ENCODE measurements at regions not wholly inside any gene's neighbourhood (a gene's known extent, or its start where the extent isn't known, plus 50 kb on each side); places are given as distances from the start of the nearest gene placed in this dataset.

DNA sequence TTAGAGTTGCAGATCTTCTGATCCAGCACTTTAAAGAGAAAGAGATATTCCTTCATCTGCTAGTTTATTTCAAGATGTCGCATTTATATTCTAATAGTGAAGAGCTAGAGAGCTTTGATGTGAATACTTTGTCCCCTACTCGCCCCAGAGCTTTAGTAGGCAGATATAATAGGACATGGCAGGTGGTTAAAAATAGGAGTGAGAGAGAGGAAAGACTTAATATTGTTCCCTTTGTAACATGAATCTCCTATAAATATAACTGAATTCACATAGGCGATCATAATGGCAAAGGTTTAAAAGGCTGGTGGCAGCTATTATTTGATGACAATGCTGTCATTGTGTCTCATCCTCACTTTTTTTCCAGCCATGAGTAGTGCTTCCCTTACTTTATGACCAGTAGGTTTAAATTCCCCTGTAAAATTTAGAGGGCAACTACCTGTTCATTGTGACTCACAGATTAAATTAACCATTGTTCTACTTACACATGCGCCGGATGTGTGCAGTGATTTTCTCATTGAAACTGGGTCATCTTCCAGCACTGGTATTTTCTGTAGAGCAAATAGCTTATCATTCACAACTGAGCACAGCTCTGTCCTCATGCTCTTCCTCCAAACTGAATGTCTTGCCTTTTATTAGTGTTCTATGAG, 906.7 kb upstream of the CELF2 start:
- DNase-seq = no peak

DNA sequence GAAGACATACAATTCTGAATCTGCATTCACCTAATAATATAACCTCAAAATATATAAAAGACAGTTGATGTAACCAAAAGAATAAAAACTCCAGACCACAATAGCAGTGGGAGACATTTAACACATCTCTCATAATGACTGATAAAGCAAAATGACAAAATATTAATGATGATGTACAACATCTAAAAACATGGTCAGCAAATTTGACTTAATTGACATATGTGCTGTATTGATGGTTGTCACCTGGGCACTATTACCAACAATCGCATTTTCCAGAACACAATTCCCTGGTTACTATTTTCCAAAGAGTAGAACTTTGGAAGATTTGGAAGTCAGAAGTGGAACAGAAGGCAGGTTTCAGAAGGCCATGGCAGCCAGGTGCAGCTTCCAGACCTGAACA, 899.5 kb upstream of the CELF2 start:
- no peak for DNase-seq

DNA sequence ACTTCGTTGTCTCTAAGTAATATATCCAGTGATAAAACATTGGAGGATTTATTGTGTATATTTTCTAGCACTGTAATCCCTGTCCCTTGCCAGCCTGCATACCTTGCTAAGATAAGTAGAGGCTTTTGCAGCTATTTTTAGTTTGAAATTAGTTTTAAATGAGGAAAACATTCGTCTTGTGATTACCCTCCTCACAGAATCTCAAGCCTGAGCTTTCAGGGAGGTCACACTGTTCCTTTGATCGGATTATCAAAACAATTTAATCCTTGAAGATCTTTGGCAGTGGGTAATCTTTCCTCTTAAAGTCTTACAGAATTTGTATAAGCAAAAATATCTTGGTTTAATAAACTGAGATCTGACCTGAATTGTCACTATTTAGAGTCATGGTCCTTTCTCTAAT, 897.0 kb upstream of the CELF2 start:
- no peak for DNase-seq

DNA sequence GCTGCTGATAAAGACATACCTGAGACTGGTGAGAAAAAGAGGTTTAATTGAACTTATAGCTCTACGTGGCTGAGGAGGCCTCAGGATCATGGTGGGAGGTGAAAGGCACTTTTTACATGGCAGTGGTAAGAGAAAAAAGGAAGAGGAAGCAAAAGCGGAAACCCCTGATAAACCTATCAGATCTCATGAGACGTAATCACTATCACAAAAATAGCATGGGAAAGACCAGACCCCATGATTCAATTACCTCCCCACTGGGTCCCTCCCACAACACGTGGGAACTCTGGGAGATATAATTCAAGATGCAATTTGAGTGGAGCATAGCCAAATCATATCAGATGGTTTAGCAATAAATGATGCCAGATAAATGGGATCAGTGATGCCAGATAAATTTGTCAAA, 892.0 kb upstream of the CELF2 start:
- DNase-seq = no peak

DNA sequence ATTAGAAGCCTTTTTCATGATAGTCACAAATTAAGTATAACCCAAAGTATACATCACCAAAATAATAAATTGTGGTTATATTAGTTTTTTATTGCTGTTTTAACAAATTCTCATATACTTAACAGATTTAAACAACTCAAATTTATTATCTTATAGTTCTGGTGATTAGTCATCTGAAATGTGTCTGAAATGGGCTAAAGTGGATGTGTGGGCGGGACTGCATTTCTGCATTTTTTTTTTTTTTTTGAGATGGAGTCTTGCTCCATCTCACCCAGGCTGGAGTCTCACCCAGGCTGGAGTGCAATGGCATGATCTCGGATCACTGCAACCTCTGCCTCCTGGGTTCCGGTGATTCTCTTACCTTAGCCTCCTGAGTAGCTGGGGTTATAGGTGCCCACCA, 891.5 kb upstream of the CELF2 start:
- no peak for DNase-seq

DNA sequence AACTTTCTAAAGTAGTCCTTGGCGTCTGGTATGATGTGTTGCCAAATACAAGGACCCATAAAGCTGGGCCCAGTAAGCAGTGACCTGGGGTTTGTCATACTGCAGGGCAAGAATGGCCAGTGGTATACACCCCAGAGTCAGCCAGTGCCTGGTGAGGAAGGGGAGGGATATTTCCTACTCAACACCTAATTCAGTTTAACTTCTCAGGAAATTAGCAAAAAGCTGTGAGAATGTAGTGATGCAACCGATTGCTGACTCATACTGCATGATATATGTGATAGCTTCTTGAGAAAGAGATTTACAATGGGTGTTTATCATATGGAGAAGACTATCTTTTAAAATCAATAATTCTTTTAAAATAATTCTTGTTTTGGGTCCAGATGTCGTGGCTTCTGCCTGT, 889.3 kb upstream of the CELF2 start:
- no peak for DNase-seq

DNA sequence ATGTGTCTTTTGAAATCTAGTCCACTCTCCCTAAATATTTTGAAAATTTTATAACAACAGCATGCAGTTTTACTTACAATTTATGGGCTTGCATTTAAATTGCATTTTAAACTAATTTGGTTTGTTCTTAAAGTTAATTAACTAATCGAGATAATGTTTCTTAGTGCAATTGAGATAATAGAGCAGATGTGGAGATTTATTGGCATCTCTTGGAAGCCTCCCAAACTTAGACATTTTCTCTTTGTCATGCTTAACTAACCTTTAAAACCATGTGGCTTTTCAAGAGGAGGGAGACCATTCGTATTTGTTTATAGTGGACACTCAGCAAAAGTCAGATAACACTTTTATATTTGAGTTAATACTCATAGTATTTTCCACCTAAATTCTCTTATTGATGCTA, 887.0 kb upstream of the CELF2 start:
- no peak for DNase-seq

DNA sequence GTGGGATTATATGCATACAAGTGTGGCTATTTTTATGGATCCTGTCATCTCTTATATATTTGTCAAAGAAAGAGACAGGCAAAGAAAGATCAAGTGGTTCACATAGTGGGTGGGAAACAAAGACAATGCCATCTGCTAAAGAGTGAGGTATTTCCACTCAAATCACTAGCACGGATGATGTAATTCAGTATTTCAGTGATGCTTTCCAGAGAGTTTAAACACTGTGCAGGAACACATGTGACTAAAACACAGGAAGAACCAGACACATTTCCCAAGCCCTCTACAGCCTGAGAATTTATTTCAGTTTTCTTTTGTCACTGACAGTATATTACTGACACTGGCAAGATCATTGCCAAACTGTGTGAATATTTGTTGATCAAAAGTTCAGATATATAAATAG, 885.7 kb upstream of the CELF2 start:
- DNase-seq = no peak

DNA sequence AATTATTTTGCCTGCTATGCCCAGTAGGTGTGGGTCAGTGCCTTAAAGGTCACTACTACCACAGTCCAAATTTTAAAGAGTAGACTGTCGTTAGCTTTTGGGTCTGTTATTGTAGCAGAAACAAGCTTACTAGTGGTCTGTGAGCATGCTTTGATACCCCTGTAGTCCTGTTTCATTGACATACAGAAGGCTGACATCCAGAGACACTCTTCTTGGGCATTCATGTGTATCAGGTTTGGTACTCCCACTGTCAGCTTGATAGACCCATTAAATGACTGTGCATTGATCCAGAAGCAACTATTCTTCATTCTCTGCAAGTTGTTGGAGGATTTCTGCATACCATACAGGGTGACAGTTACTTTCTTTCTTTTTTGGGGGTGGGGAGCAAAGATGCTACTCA, 884.4 kb upstream of the CELF2 start:
- DNase-seq = no peak

DNA sequence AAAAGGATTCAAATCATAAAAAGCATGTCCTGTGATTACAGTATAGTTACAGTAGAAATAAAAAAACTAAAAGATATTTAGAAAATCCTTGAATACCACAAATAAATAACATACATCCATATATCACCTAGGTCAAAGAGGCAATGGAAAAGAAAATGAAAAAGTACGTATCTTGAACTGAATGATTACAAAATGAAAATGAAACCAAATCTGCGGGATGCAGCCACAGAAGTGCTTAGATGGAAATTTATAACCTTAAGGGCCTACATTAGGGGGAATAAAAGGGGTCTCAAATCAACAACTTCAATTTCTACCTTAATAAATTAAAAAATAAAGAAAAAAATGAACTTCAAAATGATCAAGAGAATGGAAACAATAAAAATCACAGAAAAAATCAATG, 879.0 kb upstream of the CELF2 start:
- no peak for DNase-seq

DNA sequence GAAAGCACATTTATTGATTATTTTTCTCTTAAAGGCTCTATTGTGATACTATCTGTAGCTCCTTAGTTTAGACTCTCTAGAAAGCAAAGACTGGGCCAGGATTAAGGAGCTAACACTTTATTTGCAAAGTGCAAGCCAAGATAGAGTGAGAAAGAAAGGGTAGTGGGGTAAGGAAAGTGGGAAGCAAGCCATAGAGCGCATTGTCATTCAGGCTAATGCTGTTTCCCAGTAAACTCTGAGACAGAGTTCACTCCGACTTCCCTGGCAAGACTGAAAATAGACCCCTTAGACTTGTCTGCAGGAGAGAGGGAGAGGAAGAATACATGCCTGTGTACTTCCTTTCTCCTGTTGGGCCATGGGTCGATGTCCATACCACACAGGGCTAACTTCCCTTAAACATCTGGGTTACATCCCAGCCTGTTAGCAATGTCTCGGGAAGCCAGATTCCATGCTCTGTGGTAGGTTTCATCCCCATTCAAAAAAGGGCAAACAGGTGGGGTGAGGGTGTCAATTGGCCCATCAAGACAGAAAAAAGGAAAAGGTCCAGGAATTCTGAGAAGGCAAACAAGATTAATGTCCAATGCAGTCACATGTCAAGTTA, 875.8 kb upstream of the CELF2 start:
- DNase-seq = no peak

DNA sequence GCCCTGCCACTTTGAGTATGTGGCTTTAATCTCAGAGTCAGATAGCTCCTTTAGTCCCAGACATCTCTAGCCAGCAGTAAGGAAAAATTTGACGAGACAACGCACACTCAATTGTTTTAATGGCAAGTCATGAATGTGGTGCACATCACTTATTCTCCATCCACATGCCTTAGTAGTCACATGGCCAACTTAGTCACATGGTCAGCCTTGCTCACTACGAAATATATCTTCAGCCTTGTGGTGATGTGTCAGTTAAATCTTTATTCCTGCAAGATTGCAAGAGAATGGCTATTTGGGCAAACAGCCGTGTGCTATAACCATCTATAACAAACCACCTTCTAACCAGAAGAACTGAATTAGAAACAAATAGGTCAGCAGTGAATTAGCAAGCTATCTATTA, 871.1 kb upstream of the CELF2 start:
- no peak for DNase-seq

DNA sequence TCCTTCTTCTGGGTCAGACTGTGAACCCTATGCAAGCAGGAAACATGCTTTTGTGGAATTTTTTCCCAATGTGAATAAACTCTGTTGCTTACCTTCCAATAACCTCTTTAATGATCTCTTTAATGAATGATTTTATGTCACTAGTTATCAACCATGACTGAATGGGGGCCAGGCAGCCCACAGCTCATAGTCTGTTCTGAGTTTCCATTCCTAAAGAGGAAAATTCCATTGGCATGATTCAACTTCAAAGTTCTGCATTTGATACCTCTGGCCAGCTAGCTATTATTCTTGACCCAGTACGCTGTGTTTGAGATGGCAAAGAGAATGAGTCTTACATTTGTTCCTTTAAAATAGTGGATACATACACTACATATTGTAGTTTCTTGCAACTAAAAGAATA, 867.8 kb upstream of the CELF2 start:
- no peak for DNase-seq

DNA sequence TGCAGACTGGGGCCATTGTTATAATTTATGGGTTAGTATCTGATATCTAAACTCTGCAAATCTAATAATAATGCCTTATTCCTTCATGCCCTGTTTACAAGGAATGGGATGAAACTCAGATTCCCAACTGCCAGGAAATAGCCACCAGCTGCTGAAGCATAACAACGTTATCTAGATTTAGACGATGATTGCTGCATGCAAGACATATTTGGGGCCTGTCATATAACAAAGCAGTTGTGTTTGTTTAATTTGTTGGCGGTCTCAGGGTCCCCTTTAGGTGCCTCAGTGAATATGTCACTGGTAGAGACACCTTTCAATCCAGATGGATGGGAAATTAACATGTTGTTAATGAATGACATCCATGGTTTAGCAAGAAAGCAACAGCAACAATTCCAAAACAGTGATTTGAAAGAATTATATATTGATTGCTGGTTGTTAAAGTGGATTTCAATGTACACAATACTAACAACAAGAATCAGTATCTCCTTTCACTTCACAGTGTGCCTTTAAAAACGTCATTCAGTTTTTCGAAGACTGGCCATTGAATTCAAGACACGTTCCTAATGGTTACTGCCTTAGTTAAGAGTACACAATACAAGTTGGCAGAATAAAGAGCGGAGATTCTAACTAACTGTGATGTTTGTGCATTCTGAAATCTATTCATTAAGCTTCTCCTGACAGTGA, 860.6 kb upstream of the CELF2 start:
- DNase-seq = no peak

DNA sequence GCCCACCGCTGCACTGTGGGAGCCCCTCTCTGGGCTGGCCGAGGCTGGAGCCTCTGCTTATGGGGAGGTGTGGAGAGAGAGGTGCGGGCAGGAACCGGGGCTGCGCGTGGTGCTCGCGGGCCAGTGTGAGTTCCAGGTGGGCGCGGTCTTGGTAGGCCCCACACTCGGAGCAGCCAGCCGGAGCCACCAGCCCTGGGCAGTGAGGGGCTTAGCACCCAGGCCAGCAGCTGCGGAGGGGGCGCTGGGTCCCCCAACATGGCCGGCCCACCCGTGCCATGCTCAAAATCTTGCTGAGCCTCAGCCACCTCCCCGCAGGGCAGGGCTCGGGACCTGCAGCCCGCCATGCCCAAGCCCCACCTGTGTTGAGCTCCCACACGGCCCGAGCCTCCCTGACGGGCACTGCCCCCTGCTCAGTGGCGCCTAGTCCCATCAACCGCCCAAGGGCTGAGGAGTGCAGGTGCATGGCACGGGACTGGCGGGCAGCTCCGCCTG, 856.8 kb upstream of the CELF2 start:
- no peak for DNase-seq

DNA sequence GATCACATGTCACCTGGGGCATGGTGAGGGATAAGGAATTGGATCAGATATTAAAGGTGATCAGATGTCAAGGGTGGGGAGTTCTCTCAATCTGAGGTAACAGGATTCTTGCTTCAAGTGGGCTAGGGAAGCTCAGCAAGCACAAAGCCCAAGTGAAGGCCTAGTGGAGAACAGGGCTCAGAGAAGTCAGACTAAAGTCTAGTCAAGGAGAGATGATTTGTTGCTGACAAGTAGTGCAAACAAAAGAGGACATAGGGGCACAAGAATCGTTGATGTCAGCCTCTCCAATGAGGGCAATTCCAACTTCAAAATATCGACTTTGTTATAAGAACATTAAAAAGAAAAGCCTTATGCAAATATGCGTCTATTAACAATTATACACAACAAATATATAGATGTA, 852.8 kb upstream of the CELF2 start:
- no peak for DNase-seq

DNA sequence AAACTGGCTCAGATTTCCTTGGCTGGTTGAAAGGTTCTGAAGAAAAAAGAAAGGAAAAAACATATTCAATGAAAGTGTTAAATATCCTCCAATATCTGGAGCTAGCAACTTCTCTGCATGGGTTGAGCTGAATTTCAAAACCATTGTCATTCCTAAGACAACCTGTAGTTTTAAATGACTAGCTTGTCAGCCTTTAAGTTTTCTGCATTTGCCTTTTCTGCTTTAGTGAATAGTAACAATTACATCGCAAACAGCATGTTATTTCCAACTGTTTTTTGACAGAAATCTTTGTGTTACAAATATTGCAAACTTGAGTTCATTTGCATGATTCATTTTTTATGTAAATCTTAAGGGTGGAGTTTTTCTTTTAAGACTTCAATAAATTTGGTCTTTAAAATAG, 852.3 kb upstream of the CELF2 start:
- no peak for DNase-seq

DNA sequence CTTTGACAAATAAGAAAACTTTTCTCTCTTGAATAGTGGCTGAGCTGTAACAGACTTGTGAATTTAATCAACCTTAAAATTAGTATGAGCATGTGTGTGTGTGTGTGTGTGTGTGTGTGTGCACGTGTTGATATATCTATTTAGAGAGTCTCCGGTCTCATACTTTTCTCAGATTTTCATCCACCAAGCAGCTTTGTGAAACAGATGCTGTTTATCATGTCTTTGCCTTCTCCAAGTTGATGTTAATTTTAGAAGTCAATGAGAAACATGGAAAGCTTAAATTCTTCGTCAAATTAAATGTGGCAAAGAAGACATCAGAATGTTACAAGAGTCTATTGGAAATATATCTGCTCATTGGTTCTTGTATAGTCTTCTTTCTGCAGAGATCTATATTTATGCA, 839.2 kb upstream of the CELF2 start:
- no peak for DNase-seq

DNA sequence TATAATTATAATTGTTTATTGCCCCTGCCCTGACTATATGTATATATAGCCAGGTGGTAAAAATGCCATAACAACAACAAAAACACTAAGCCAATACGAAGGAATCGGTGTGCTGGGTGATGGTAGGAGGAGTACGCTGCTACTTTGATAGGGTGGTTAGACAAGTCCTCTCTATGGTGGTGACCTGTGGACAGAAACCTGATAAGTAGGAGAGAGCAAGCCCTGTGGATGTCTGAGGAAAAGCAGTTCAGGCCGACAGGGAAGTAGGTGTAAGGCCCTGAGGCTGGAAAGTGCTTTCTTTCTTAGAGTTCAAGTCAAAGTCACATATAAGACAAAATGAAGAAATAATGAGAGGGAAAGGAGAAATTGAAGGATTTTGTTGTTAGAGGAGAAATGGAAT, 823.8 kb upstream of the CELF2 start:
- DNase-seq = no peak

DNA sequence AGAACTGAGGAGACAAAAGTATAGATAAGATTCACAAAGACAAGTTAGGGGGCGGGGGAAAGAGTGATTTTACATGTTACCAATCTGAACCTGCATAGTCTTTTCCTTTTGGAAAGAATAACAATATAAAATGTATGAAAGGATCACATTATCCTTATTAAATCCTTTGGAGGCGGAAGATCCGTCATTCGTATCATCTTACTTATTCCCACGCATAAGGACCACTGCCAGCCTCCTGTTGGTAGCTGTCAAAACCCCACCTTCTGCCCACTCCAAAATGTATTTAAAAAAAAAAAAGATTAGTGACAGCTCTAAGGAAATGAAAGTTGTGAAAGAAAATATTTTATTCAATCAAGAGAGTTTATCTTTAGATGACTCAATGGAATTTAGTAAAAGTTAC, 821.0 kb upstream of the CELF2 start:
- no peak for DNase-seq

DNA sequence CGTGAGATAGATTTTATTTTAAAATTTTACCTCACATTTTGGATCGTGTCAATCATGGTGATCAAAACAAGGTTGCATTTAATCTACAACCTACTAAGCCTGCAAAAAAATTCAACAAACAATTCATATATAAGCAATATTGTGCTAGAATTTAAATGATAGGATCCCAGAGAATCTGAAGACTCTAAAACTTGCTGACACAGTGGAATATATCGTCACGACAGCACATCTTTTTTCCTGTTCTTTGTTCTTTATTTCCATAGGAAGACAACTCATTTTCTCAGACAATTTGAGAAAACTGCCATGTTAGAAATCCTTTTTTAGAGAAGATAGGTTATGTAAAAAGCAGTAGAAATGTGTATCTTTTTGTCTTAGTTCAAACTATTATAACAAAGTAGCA, 820.2 kb upstream of the CELF2 start:
- no peak for DNase-seq

DNA sequence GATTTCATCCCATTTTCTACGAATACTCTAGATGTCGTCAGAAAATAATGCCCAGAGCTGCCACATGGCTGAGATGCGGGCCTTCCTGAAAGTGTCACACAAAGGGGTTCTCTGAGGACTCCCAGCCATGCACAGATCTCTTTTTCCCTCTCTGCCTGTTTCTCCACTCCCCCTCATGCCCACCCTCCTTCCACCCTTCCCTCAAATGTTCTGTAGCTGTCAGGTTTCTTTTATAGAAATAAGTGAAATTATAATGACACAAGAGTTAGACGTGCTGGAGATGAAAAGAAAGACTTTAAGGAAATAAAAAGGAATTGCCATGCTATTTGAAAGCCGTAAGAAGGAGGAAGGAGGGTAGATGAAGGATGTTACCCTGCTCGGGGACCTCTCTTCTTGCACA, 819.3 kb upstream of the CELF2 start:
- DNase-seq = no peak

DNA sequence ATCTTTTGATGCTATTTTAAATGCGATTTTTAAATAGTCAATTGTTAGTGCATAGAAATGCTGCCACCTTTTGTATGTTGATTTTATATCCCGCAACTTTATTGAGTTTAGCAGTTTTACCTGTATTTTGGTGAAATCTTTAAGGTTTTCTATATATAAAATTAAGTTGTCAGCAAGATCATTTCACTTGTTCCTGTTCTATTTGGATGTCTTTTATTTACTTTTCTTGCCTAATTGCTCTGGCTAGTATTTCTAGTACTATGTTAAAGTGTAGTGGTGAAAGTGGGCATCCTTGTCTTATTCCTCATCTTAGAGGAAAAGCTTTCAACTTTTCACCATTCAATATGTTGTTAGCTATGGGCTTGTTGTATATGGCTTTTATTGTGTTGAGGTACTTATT, 813.3 kb upstream of the CELF2 start:
- no peak for DNase-seq

DNA sequence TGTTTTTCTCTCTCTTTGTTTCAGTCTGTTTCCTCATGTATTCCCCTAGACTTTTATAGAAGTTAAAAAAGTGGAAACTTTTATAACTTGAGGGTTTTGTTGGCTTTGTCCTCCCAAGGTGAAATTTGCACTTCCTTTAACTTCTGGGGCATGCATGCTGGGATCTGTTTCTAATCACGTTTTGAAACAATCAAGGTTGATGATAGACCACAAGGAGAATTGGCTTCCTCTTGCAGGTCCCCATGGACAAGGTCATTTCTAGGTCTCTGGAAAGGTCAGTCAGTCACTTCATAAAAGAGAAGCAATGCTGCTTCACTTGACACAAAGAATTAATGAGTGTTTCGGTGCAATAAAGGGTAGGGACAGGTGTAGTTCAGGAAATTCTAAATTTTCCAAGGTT, 811.8 kb upstream of the CELF2 start:
- no peak for DNase-seq

DNA sequence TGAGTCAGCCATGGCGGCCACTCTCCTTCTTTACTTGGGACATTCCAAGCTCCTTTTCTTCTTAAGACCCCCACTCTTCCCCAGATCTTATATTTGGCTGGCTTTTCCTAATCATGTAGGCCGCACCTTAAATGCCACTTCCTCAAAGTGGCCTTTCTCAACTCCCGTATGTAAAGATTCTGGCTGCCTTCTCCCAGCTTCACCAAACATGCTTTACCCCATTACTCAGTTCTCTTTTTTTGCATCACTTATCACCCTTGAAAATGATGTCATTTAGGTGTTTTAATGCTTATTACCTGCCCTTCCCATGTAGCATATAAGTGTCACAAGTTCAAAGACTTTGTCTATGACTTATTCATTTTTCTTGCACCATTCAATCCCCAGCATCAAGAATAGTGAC, 810.1 kb upstream of the CELF2 start:
- no peak for DNase-seq

Data from COR-L47 (cell line).